Panc1 (cell line): ENCODE measurements at regions not wholly inside any gene's neighbourhood (a gene's known extent, or its start where the extent isn't known, plus 50 kb on each side); places are given as distances from the start of the nearest gene placed in this dataset.

Experiments
- POLR2AphosphoS5 ChIP-seq: IDR thresholded peaks from 2 replicates; pipeline ENCODE4 v1.6.1; 2012; ENCODE audit warnings: mild to moderate bottlenecking, low read depth, low read length, moderate library complexity
- REST ChIP-seq, 2 experiments: IDR thresholded peaks; 2 replicates each; pipeline ENCODE4 v1.6.1; 2011 to 2012; ENCODE audit warnings: low read depth in 2 of 2, control low read depth in 1 of 2, low read length in 1 of 2, mild to moderate bottlenecking in 1 of 2, moderate library complexity in 1 of 2; ENCODE audit not compliant: insufficient read depth in 1 of 2

GRCh38 chr12:41869432-41869831, 275.2 kb downstream of the GXYLT1 start:
- TF ChIP-seq REST (IDR thresholded peaks at IDR 0.05; ENCODE audit: insufficient read depth in 1 of 2, low read depth in 2 of 2, low read length in 1 of 2) (no peak), POLR2AphosphoS5 (no peak)
